ENCODE measurements at regions not wholly inside any gene's neighbourhood (a gene's known extent, or its start where the extent isn't known, plus 50 kb on each side); places are given as distances from the start of the nearest gene placed in this dataset.

- CTCF ChIA-PET = no interaction called here
- Mint-ChIP-seq H3K9me3 (no peaks in the 10 kb centered on the region), H3K27ac (no peak overlapping the region), H3K4me3 (no peak overlapping the region), H3K27me3 (peaks cover 10% of the 10 kb centered on the region), H3K4me1 (no peaks in the 10 kb centered on the region), H3K36me3 (ENCODE audit: low read depth) (no peaks in the 10 kb centered on the region)
- POLR2A ChIA-PET = no interaction called here
- DNase-seq = no peak
Observed at GRCh38 chr7:17546189-17546588, 247.7 kb downstream of the AHR start.

DNA sequence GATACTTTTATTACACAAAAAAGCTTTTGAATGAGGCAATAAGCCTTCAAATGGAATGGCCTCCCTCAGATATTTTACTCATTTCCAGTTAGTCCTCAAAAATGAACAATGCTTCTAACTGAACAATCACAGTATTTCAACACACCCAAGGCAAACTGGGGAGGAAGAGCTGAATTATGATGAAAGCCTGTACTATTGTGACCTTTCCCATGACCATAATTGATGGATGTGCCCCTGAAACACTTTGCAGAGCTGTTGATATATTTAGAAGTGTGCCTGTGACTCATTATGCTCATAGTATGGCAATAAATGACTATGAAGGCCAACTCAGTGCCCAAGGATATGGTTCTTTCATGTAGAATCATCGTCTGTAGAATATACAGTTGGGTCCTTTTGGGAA, 248.1 kb downstream of the AHR start:
- no peak overlapping the region for H3K27ac Mint-ChIP-seq
- H3K36me3 Mint-ChIP-seq (ENCODE audit: low read depth) = no peaks in the 10 kb centered on the region
- H3K4me3 Mint-ChIP-seq = no peak overlapping the region
- H3K4me1 Mint-ChIP-seq = no peaks in the 10 kb centered on the region
- no peak for DNase-seq
- H3K27me3 Mint-ChIP-seq = peaks cover 11% of the 10 kb centered on the region
- CTCF ChIA-PET = no interaction called here
- H3K9me3 Mint-ChIP-seq = no peaks in the 10 kb centered on the region
- POLR2A ChIA-PET = no interaction called here

DNA sequence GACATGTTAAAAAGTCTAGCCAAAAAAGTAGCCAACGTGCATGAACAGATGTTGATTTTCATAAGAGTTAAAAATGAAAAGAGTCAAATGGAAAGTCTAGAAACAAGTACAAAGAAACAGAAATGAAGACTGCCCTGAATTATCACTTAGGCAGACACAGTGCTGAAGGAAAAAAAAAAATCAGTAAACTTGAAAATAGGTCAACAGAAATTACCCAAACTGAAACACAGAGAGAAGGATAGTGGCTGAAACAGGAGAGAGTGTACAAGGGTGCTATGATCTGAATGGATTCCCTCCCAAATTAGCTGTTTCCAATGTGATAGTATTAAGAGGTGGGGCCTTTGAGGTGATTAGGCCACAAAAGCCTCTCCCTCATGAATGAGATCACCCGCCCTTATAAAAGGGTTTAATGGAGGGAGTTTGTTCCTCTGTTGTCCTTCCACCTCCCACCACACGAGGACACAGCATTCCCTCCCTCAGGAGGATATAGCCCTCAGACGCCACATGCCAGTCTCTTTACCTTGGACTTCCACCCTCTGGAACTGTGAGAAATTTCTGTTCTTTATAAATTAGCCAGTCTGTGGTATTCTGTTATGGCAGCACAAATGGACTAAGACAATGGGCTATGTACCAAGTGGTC, 249.7 kb downstream of the AHR start:
- no peaks in the 10 kb centered on the region for H3K36me3 Mint-ChIP-seq (ENCODE audit: low read depth)
- no peak for DNase-seq
- POLR2A ChIA-PET = no interaction called here
- no peak overlapping the region for H3K27ac Mint-ChIP-seq
- CTCF ChIA-PET = no interaction called here
- no peaks in the 10 kb centered on the region for H3K4me1 Mint-ChIP-seq
- no peaks in the 10 kb centered on the region for H3K9me3 Mint-ChIP-seq
- no peak overlapping the region for H3K4me3 Mint-ChIP-seq
- peaks cover 13% of the 10 kb centered on the region for H3K27me3 Mint-ChIP-seq

DNA sequence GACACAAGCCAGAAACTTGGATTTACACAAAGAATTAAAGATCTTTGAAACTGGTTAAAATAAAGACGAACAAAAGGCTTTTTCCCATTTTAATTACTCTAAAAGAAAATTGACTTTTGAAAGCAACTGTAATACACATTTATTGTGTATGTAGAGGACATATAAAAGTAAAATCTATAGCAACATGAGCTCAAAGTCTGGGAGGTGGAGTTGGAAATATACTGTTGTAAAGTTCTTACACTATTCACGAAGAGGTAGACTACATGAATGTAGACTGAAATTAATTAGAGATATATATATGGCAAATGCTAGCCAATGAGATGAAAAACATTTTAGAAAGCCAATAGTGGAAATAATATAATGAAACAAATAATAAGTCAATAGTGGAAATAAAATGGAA, 251.0 kb downstream of the AHR start:
- H3K9me3 Mint-ChIP-seq = no peaks in the 10 kb centered on the region
- CTCF ChIA-PET = no interaction called here
- POLR2A ChIA-PET = no interaction called here
- no peak overlapping the region for H3K4me3 Mint-ChIP-seq
- no peaks in the 10 kb centered on the region for H3K36me3 Mint-ChIP-seq (ENCODE audit: low read depth)
- H3K4me1 Mint-ChIP-seq = no peaks in the 10 kb centered on the region
- no peak for DNase-seq
- no peak overlapping the region for H3K27ac Mint-ChIP-seq
- peaks cover 13% of the 10 kb centered on the region for H3K27me3 Mint-ChIP-seq

- H3K27ac Mint-ChIP-seq = no peak overlapping the region
- DNase-seq = no peak
- H3K4me1 Mint-ChIP-seq = no peaks in the 10 kb centered on the region
- H3K36me3 Mint-ChIP-seq (ENCODE audit: low read depth) = no peaks in the 10 kb centered on the region
- no peak overlapping the region for H3K4me3 Mint-ChIP-seq
- ChIA-PET POLR2A (interaction anchor here (0.6 kb wide), 1 partner anchor 918 kb away, joined by 3 read pairs; no protein-coding TSS in a partner anchor), CTCF (interaction anchor here (0.6 kb wide), 1 partner anchor 1103 kb away, joined by 3 read pairs; no protein-coding TSS in a partner anchor)
- H3K27me3 Mint-ChIP-seq = peaks cover 9% of the 10 kb centered on the region
- H3K9me3 Mint-ChIP-seq = no peaks in the 10 kb centered on the region
Observed at GRCh38 chr7:17552373-17552772, 253.9 kb downstream of the AHR start.

- Mint-ChIP-seq H3K9me3 (no peaks in the 10 kb centered on the region), H3K4me1 (no peaks in the 10 kb centered on the region), H3K27ac (no peak overlapping the region), H3K4me3 (no peak overlapping the region), H3K27me3 (peaks cover 11% of the 10 kb centered on the region), H3K36me3 (ENCODE audit: low read depth) (no peaks in the 10 kb centered on the region)
- ChIA-PET POLR2A (no interaction called here), CTCF (interaction anchor here (0.6 kb wide), 1 partner anchor 1103 kb away, joined by 3 read pairs; no protein-coding TSS in a partner anchor)
- no peak for DNase-seq
Observed at GRCh38 chr7:17552952-17553351, 254.5 kb downstream of the AHR start.

GRCh38 chr7:17554341-17555015, 256.0 kb downstream of the AHR start:
- ChIA-PET CTCF (no interaction called here), POLR2A (no interaction called here)
- no peak overlapping the region for H3K27ac Mint-ChIP-seq
- no peak for DNase-seq
- no peaks in the 10 kb centered on the region for H3K36me3 Mint-ChIP-seq (ENCODE audit: low read depth)
- H3K27me3 Mint-ChIP-seq = peaks cover 11% of the 10 kb centered on the region
- no peak overlapping the region for H3K4me3 Mint-ChIP-seq
- H3K9me3 Mint-ChIP-seq = no peaks in the 10 kb centered on the region
- H3K4me1 Mint-ChIP-seq = no peaks in the 10 kb centered on the region

- peaks cover 5% of the 10 kb centered on the region for H3K27me3 Mint-ChIP-seq
- H3K9me3 Mint-ChIP-seq = no peaks in the 10 kb centered on the region
- no peak overlapping the region for H3K27ac Mint-ChIP-seq
- no peak for DNase-seq
- ChIA-PET CTCF (no interaction called here), POLR2A (no interaction called here)
- no peak overlapping the region for H3K4me3 Mint-ChIP-seq
- H3K4me1 Mint-ChIP-seq = no peaks in the 10 kb centered on the region
- no peaks in the 10 kb centered on the region for H3K36me3 Mint-ChIP-seq (ENCODE audit: low read depth)
Observed at GRCh38 chr7:17556247-17556956, 257.9 kb downstream of the AHR start.

DNA sequence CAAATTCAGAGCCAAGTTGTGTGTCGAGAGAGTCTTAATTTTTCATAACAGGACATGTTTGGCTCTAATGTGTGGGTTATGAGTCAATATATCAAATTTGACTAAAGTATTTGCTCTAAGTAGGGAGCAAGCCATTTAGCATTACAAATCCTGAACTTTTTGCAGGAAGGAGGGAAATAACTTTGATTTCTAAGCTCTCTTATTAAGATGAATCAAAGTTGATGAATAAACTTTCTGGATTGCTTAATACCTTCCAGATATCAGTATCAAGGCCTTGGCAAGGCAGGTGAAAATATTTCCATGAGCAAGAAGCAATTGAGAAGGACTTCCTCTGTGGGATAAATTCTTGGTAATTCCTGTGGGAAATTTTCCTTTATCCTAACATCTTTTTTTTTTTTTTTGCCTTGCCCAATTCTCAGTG, 258.8 kb downstream of the AHR start:
- Mint-ChIP-seq H3K27me3 (peaks cover 5% of the 10 kb centered on the region), H3K27ac (no peak overlapping the region), H3K4me1 (no peaks in the 10 kb centered on the region), H3K9me3 (no peaks in the 10 kb centered on the region), H3K36me3 (ENCODE audit: low read depth) (no peaks in the 10 kb centered on the region), H3K4me3 (no peak overlapping the region)
- CTCF ChIA-PET = interaction anchor here (0.6 kb wide), 1 partner anchor 76 kb away, joined by 3 read pairs; no protein-coding TSS in a partner anchor
- POLR2A ChIA-PET = no interaction called here
- DNase-seq = no peak

DNA sequence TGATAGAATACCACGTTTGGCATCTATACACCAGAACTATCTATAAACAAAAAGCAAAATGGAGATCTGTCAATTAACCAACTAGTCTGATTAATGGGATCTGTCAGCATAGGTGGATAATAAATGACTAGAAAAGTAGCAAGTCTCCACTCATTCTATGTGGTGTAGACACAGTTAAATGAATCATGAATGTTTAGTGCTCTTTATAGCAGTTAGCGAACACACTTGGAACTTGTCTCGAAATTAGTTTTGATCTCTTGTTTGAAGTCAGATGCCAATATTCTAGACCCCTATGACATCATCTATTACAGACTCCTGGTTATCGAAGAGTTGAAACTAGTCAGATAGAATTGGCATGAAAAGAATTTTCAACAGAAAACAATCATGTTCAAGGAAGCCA, 259.7 kb downstream of the AHR start:
- ChIA-PET CTCF (no interaction called here), POLR2A (interaction anchor here (0.6 kb wide), 1 partner anchor 1145 kb away, joined by 3 read pairs; no protein-coding TSS in a partner anchor)
- H3K27me3 Mint-ChIP-seq = peaks cover 4% of the 10 kb centered on the region
- H3K4me3 Mint-ChIP-seq = no peak overlapping the region
- no peaks in the 10 kb centered on the region for H3K36me3 Mint-ChIP-seq (ENCODE audit: low read depth)
- H3K4me1 Mint-ChIP-seq = no peaks in the 10 kb centered on the region
- H3K27ac Mint-ChIP-seq = no peak overlapping the region
- no peak for DNase-seq
- no peaks in the 10 kb centered on the region for H3K9me3 Mint-ChIP-seq

GRCh38 chr7:17558558-17559332, 260.3 kb downstream of the AHR start:
- H3K9me3 Mint-ChIP-seq = no peaks in the 10 kb centered on the region
- ChIA-PET CTCF (no interaction called here), POLR2A (no interaction called here)

GRCh38 chr7:17559388-17559787, 260.9 kb downstream of the AHR start:
- DNase-seq = no peak
- no peaks in the 10 kb centered on the region for H3K4me1 Mint-ChIP-seq
- CTCF ChIA-PET = no interaction called here
- H3K9me3 Mint-ChIP-seq = no peaks in the 10 kb centered on the region
- H3K27me3 Mint-ChIP-seq = peaks cover 7% of the 10 kb centered on the region
- POLR2A ChIA-PET = no interaction called here
- no peaks in the 10 kb centered on the region for H3K36me3 Mint-ChIP-seq (ENCODE audit: low read depth)
- no peak overlapping the region for H3K4me3 Mint-ChIP-seq
- no peak overlapping the region for H3K27ac Mint-ChIP-seq

More at GRCh38 chr7:17558558-17559332, 260.3 kb downstream of the AHR start:
- no peak for DNase-seq
- no peaks in the 10 kb centered on the region for H3K36me3 Mint-ChIP-seq (ENCODE audit: low read depth)
- no peak overlapping the region for H3K27ac Mint-ChIP-seq
- H3K4me1 Mint-ChIP-seq = no peaks in the 10 kb centered on the region
- H3K27me3 Mint-ChIP-seq = peaks cover 4% of the 10 kb centered on the region
- no peak overlapping the region for H3K4me3 Mint-ChIP-seq

- CTCF ChIA-PET = no interaction called here
Observed at GRCh38 chr7:17560516-17560915, 262.1 kb downstream of the AHR start.

More at GRCh38 chr7:17560516-17560915, 262.1 kb downstream of the AHR start:
- Mint-ChIP-seq H3K27me3 (peaks cover 7% of the 10 kb centered on the region), H3K36me3 (ENCODE audit: low read depth) (no peaks in the 10 kb centered on the region), H3K4me3 (no peak overlapping the region), H3K27ac (no peak overlapping the region), H3K4me1 (no peaks in the 10 kb centered on the region), H3K9me3 (no peaks in the 10 kb centered on the region)
- POLR2A ChIA-PET = no interaction called here
- DNase-seq = no peak

Measured in activated CD4-positive, alpha-beta T cell treated with anti-CD3 and anti-CD28 coated beads, Interleukin-2, amount 10 ng/mL, durations not matched to agents 7 days and 5 days (primary cell).